Subcutaneous abdominal adipose tissue (tissue), 5 donors: ENCODE measurements at regions not wholly inside any gene's neighbourhood (a gene's known extent, or its start where the extent isn't known, plus 50 kb on each side); places are given as distances from the start of the nearest gene placed in this dataset.

Experiments
- H3K27ac ChIP-seq: one replicate; pipeline ENCODE4 v1.7.0; 2013; ENCODE audit warnings: low read depth, mild to moderate bottlenecking, inconsistent platforms, low read length, moderate library complexity
- H3K27me3 ChIP-seq, 5 donors: one replicate each; pipeline ENCODE4 v1.7.0; 2013; ENCODE audit warnings: low read length in 5 of 5, inconsistent platforms in 1 of 5; ENCODE audit not compliant: control insufficient read depth in 5 of 5, insufficient read depth in 4 of 5
- H3K36me3 ChIP-seq, 5 donors: one replicate each; pipeline ENCODE4 v1.7.0; 2013; ENCODE audit warnings: low read length in 5 of 5; ENCODE audit not compliant: control insufficient read depth in 5 of 5, insufficient read depth in 5 of 5
- H3K4me1 ChIP-seq, 5 donors: one replicate each; pipeline ENCODE4 v1.7.0; 2013; ENCODE audit warnings: low read length in 5 of 5, mild to moderate bottlenecking in 3 of 5, moderate library complexity in 1 of 5; ENCODE audit not compliant: control insufficient read depth in 5 of 5, insufficient read depth in 5 of 5
- H3K4me3 ChIP-seq, 5 donors: one replicate each; pipeline ENCODE4 v1.7.0; 2013; ENCODE audit warnings: low read length in 5 of 5, low read depth in 1 of 5
- H3K9ac ChIP-seq, 5 donors: one replicate each; pipeline ENCODE4 v1.7.0; 2013; ENCODE audit warnings: low read length in 5 of 5, mild to moderate bottlenecking in 4 of 5, moderate library complexity in 3 of 5
- H3K9me3 ChIP-seq, 5 donors: one replicate each; pipeline ENCODE4 v1.7.0; 2013; ENCODE audit warnings: low read length in 5 of 5; ENCODE audit not compliant: control insufficient read depth in 5 of 5
- donor health status: healthy.
- donor health status: healthy.
- donor health status: healthy.
- donor health status: healthy.
- donor health status: healthy.

DNA sequence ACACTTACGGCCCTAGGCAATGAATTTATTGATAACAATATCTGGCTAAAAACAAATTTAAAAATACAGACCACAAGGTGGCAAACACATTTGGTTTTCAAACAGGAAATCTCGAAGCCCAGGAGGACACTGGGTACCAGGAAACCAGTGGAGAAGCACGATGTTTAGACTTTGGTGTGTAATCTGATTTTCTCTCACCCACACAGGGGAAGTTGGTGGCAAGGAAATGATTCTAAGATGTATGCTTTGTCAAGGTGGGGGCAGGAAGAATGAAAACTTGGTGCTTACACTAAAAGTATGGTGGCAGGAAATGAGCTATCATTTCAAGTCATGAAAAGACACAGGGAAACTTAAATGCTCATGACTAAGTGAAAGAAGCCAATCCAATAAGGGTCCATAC lies 113.2 kb upstream of the ANKRD1 start:
- Histone ChIP-seq H3K27me3 (no peaks in the 10 kb centered on the region), H3K9ac (no peak overlapping the region), H3K36me3 (no peaks in the 10 kb centered on the region), H3K4me1 (peaks cover 0 to 12% (median 12%) of the 10 kb centered on the region in 5 donors), H3K4me3 (no peak overlapping the region), H3K9me3 (peaks cover 0 to 3% (median 0%) of the 10 kb centered on the region in 5 donors), H3K27ac (no peak overlapping the region)

- no peaks in the 10 kb centered on the region for H3K36me3 ChIP-seq
- peak overlapping the region in 1 of 5 donors; percentile 10 for H3K4me3 ChIP-seq
- H3K9me3 ChIP-seq: peaks cover 0 to 3% (median 0%) of the 10 kb centered on the region in 5 donors
- H3K27ac ChIP-seq: no peak overlapping the region
- H3K27me3 ChIP-seq: no peaks in the 10 kb centered on the region
- H3K9ac ChIP-seq: no peak overlapping the region
- H3K4me1 ChIP-seq: peaks cover 0 to 12% (median 12%) of the 10 kb centered on the region in 5 donors
These were observed 113.7 kb upstream of the ANKRD1 start for GRCh38 chr10:91034494-91035159.

- Histone ChIP-seq H3K36me3 (no peaks in the 10 kb centered on the region), H3K27ac (no peak overlapping the region), H3K9ac (no peak overlapping the region), H3K9me3 (peaks cover 0 to 3% (median 0%) of the 10 kb centered on the region in 5 donors), H3K27me3 (no peaks in the 10 kb centered on the region), H3K4me3 (no peak overlapping the region), H3K4me1 (peaks cover 0 to 12% (median 12%) of the 10 kb centered on the region in 5 donors)
These were observed 114.9 kb upstream of the ANKRD1 start for GRCh38 chr10:91035650-91036292.

DNA sequence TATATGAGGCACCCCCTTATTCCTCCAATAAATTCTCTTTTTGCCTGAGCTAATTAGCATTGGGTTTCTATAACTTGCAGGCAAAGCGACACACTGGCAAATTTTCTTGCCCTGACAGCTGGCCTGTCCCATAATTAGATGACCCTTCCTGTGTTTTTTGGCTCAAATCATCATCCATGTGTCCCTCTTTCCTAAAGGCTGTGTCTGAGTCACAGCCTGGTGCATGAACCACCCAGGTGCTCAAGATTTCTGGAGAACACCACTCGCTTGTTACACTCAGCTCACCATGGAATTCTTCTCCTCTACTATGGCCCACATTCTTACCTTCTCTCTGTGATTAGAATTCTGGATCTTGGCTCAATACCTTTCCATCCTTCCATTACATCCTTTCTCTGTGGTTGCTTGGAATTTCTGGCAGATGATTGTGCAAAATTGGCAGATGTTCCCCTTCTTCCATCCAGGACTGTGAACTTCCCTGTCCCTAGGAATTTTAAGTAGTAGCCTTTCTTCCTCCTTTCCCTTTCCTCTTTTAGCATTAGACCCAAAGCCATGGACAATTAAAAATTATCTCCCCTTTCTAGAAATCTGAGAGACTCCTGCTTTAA lies 116.0 kb upstream of the ANKRD1 start:
- Histone ChIP-seq H3K27ac (no peak overlapping the region), H3K4me3 (no peak overlapping the region), H3K27me3 (no peaks in the 10 kb centered on the region), H3K36me3 (no peaks in the 10 kb centered on the region), H3K4me1 (peaks cover 0 to 12% (median 12%) of the 10 kb centered on the region in 5 donors), H3K9ac (no peak overlapping the region), H3K9me3 (peaks cover 0 to 3% (median 0%) of the 10 kb centered on the region in 5 donors)

DNA sequence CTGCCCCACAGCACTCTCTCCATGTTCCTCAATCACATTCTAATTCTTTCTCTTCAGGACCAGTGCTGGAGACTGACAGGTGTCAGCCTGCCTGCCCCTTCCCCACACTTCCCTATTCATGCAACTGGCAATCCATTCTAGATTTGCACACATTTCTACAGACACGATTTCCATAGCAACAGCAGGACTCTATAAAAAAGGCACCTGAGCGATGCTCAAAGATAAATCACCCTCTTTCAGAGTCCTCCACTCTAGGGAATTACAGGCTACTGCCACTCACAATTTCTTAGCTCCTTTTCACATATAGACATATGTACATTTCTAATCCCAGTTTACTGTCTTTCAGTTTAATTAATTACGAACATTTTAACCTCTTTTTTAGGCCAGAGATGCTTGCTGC lies 118.1 kb upstream of the ANKRD1 start:
- Histone ChIP-seq H3K27ac (no peak overlapping the region), H3K36me3 (no peaks in the 10 kb centered on the region), H3K9me3 (no peaks in the 10 kb centered on the region), H3K27me3 (no peaks in the 10 kb centered on the region), H3K4me1 (peaks cover 0 to 12% (median 9%) of the 10 kb centered on the region in 5 donors), H3K9ac (no peak overlapping the region), H3K4me3 (no peak overlapping the region)

GRCh38 chr10:91040343-91040742 lies 119.5 kb upstream of the ANKRD1 start:
- Histone ChIP-seq H3K27me3 (no peaks in the 10 kb centered on the region), H3K36me3 (no peaks in the 10 kb centered on the region), H3K9me3 (no peaks in the 10 kb centered on the region), H3K4me3 (no peak overlapping the region), H3K27ac (no peak overlapping the region), H3K9ac (no peak overlapping the region), H3K4me1 (peaks cover 0 to 6% (median 0%) of the 10 kb centered on the region in 5 donors)

GRCh38 chr10:91042069-91042468 lies 121.2 kb upstream of the ANKRD1 start:
- no peak overlapping the region for H3K27ac ChIP-seq
- peaks cover 0 to under 1% (median 0%) of the 10 kb centered on the region in 5 donors for H3K4me1 ChIP-seq
- no peaks in the 10 kb centered on the region for H3K36me3 ChIP-seq
- H3K9ac ChIP-seq: no peak overlapping the region
- no peaks in the 10 kb centered on the region for H3K9me3 ChIP-seq
- H3K4me3 ChIP-seq: no peak overlapping the region
- no peaks in the 10 kb centered on the region for H3K27me3 ChIP-seq

GRCh38 chr10:91043173-91043910 lies 122.5 kb upstream of the ANKRD1 start:
- no peak overlapping the region for H3K27ac ChIP-seq
- H3K4me1 ChIP-seq: peaks cover 0 to 12% (median 0%) of the 10 kb centered on the region in 5 donors
- H3K4me3 ChIP-seq: no peak overlapping the region
- H3K27me3 ChIP-seq: no peaks in the 10 kb centered on the region
- no peaks in the 10 kb centered on the region for H3K9me3 ChIP-seq
- H3K9ac ChIP-seq: no peak overlapping the region
- no peaks in the 10 kb centered on the region for H3K36me3 ChIP-seq

DNA sequence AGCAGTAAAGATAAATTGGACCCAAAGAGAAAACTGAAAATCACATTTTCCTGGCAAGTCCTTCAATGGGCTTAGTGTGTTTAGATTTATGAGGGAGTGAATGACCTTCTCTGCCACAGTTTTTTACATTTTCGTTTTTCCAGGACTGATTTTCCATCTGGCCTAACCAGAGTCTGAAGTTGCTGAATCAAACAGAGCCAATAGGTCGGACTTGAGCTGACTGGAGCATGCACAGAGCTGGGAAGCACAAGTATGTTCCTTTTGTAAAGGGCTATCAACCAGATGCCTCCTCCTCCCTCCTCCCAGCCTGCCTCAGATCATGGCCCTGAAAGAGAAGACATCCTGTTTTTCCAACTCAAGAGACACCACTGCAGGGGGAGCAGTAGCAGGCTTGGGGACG lies 126.0 kb upstream of the ANKRD1 start:
- Histone ChIP-seq H3K27me3 (no peaks in the 10 kb centered on the region), H3K4me1 (peaks cover 0 to 40% (median 4%) of the 10 kb centered on the region in 5 donors), H3K27ac (no peak overlapping the region), H3K9ac (no peak overlapping the region), H3K4me3 (peak overlapping the region in 1 of 5 donors; percentile 17), H3K9me3 (no peaks in the 10 kb centered on the region), H3K36me3 (no peaks in the 10 kb centered on the region)
